Brain microvascular endothelial cell (primary cell): ENCODE measurements at regions not wholly inside any gene's neighbourhood (a gene's known extent, or its start where the extent isn't known, plus 50 kb on each side); places are given as distances from the start of the nearest gene placed in this dataset.
"Not testable (repeated sequence)": the region's sequence is repeated elsewhere in the genome, so short reads cannot be mapped to it uniquely, and the experiment has no call there.

ENCODE experiments used
- DNase-seq: peaks from one replicate; pipeline ENCODE4 v3.0.0-alpha.2; 2020
- H3K27ac ChIP-seq: fragments of 250-450 bp; sonication (Bioruptor Pico); 2 replicates; pipeline ENCODE4 v1.5.1; 2020; ENCODE audit warnings: mild to moderate bottlenecking, moderate library complexity
- H3K27me3 ChIP-seq: fragments of 250-450 bp; sonication (Bioruptor Pico); replicated peaks from 2 replicates; pipeline ENCODE4 v1.5.1; 2020; ENCODE audit warnings: mild to moderate bottlenecking
- H3K36me3 ChIP-seq: fragments of 250-450 bp; sonication (Bioruptor Pico); replicated peaks from 2 replicates; pipeline ENCODE4 v1.5.1; 2020; ENCODE audit warnings: mild to moderate bottlenecking
- H3K4me3 ChIP-seq: 2 replicates; pipeline ENCODE4 v1.5.1; 2011; ENCODE audit warnings: low read depth, mild to moderate bottlenecking, control low read depth, low read length, moderate library complexity
- CTCF ChIP-seq: IDR thresholded peaks from 2 replicates; pipeline ENCODE4 v1.5.1; 2011; ENCODE audit warnings: low read depth, mild to moderate bottlenecking, moderate library complexity, low read length, control low read depth, inconsistent platforms; ENCODE audit errors: missing control alignments
- in situ Hi-C: cut with HindIII; loops from 2 replicates; pipeline ENCODE4 v1.10.0; 2017; ENCODE audit warnings: low sequenced_read_pairs, low pct_ligation_motif_present

- no peak for TF ChIP-seq CTCF
- Histone ChIP-seq H3K27me3 (no peaks in the 10 kb centered on the region), H3K36me3 (no peaks in the 10 kb centered on the region), H3K27ac (no peak overlapping the region), H3K4me3 (no peak overlapping the region)
- in situ Hi-C loops = no loop called here
- no peak for DNase-seq
These were observed 95.4 kb upstream of the PRDM9 start for GRCh38 chr5:23411994-23412393.

GRCh38 chr5:23411200-23411599, 96.2 kb upstream of the PRDM9 start:
- DNase-seq = no peak
- H3K36me3 ChIP-seq = no peaks in the 10 kb centered on the region
- TF ChIP-seq CTCF = no peak
- H3K27ac ChIP-seq = no peak overlapping the region
- in situ Hi-C loops = no loop called here
- no peak overlapping the region for H3K4me3 ChIP-seq
- H3K27me3 ChIP-seq = no peaks in the 10 kb centered on the region

- H3K27ac ChIP-seq, in situ Hi-C loops: not testable (repeated sequence)
These were observed 96.6 kb upstream of the PRDM9 start for GRCh38 chr5:23410775-23411174.

GRCh38 chr5:23405316-23406068, 101.9 kb upstream of the PRDM9 start:
- H3K36me3 ChIP-seq = no peaks in the 10 kb centered on the region
- no peaks in the 10 kb centered on the region for H3K27me3 ChIP-seq
- H3K27ac ChIP-seq = no peak overlapping the region
- no peak for DNase-seq
- in situ Hi-C loops = no loop called here
- no peak overlapping the region for H3K4me3 ChIP-seq
- no peak for TF ChIP-seq CTCF

More at GRCh38 chr5:23410775-23411174, 96.6 kb upstream of the PRDM9 start:
- H3K36me3 ChIP-seq, DNase-seq, H3K4me3 ChIP-seq, H3K27me3 ChIP-seq: not testable (repeated sequence)

- in situ Hi-C loops = no loop called here
- Histone ChIP-seq H3K36me3 (no peaks in the 10 kb centered on the region), H3K27me3 (no peaks in the 10 kb centered on the region), H3K4me3 (no peak overlapping the region), H3K27ac (no peak overlapping the region)
- TF ChIP-seq CTCF = no peak
- DNase-seq = no peak
These were observed 104.8 kb upstream of the PRDM9 start for GRCh38 chr5:23402585-23402984.

GRCh38 chr5:23400951-23401350, 106.5 kb upstream of the PRDM9 start:
- in situ Hi-C loops = no loop called here
- no peak for TF ChIP-seq CTCF

More at GRCh38 chr5:23400951-23401350, 106.5 kb upstream of the PRDM9 start:
- no peak for DNase-seq
- Histone ChIP-seq H3K4me3 (no peak overlapping the region), H3K27me3 (no peaks in the 10 kb centered on the region), H3K36me3 (no peaks in the 10 kb centered on the region), H3K27ac (no peak overlapping the region)
